Natural killer cell (primary cell): ENCODE measurements at regions not wholly inside any gene's neighbourhood (a gene's known extent, or its start where the extent isn't known, plus 50 kb on each side); places are given as distances from the start of the nearest gene placed in this dataset.

Experiments
- ATAC-seq, 3 donors: fragments of 150-1000 bp in 2 of 3; fragments of 200-7000 bp in 1 of 3; cut with Tn5 transposase; 1 replicate in 1 of 3; 2 replicates in 2 of 3; pipeline ENCODE4 v1.10.0; 2021; ENCODE audit warnings: mild to moderate bottlenecking in 2 of 3, moderate library complexity in 2 of 3
- DNase-seq, 2 donors: peaks; one replicate each; pipeline versions ENCODE4 v3.0.0 to v3.0.0-alpha.2; 2013 to 2021; ENCODE audit warnings: mixed read lengths in 1 of 2
- H3K27ac ChIP-seq: one replicate; pipeline ENCODE4 v1.5.1; 2013; ENCODE audit warnings: mild to moderate bottlenecking, low read length
- H3K27me3 ChIP-seq: one replicate; pipeline ENCODE4 v1.6.1; 2013; ENCODE audit warnings: low read length; ENCODE audit not compliant: control insufficient read depth, insufficient read depth
- H3K36me3 ChIP-seq: one replicate; pipeline ENCODE4 v1.6.1; 2013; ENCODE audit warnings: low read length; ENCODE audit not compliant: control insufficient read depth, insufficient read depth
- H3K4me1 ChIP-seq: one replicate; pipeline ENCODE4 v1.6.1; 2013; ENCODE audit warnings: low read length; ENCODE audit not compliant: control insufficient read depth, insufficient read depth
- H3K4me3 ChIP-seq: one replicate; pipeline ENCODE4 v1.5.1; 2013; ENCODE audit warnings: low read length
- H3K9me3 ChIP-seq: one replicate; pipeline ENCODE4 v1.6.1; 2013; ENCODE audit warnings: low read length; ENCODE audit not compliant: control insufficient read depth, insufficient read depth
- H3K27ac Mint-ChIP-seq, 2 donors: one replicate each; pipeline ENCODE4 v1.8.0; 2022; ENCODE audit warnings: mild to moderate bottlenecking in 2 of 2, mixed read lengths in 2 of 2, moderate library complexity in 1 of 2
- H3K27me3 Mint-ChIP-seq, 2 donors: one replicate each; pipeline ENCODE4 v1.8.0; 2022; ENCODE audit warnings: low read depth in 2 of 2, mixed read lengths in 2 of 2
- H3K36me3 Mint-ChIP-seq: one replicate; pipeline ENCODE4 v1.8.0; 2022; ENCODE audit warnings: mixed read lengths
- H3K4me1 Mint-ChIP-seq, 2 donors: one replicate each; pipeline ENCODE4 v1.8.0; 2022; ENCODE audit warnings: mixed read lengths in 2 of 2
- H3K4me3 Mint-ChIP-seq: one replicate; pipeline ENCODE4 v1.8.0; 2022; ENCODE audit warnings: mild to moderate bottlenecking, moderate library complexity, mixed read lengths
- H3K9me3 Mint-ChIP-seq, 2 donors: one replicate each; pipeline ENCODE4 v1.8.0; 2022; ENCODE audit warnings: mixed read lengths in 2 of 2
- CTCF ChIP-seq: fragments of 200-600 bp; IDR thresholded peaks from one replicate; pipeline ENCODE4 v1.8.0; 2022; ENCODE audit warnings: antibody characterized with exemption
- WGBS: methylation state at CpG from one replicate; pipeline ENCODE4 v1.1.7; 2013; ENCODE audit warnings: missing lambda C conversion rate; ENCODE audit not compliant: insufficient coverage; 5-methylcytosine and 5-hydroxymethylcytosine counted together
- intact Hi-C: fragments of 100-400 bp; cut with micrococcal nuclease; formaldehyde crosslinking; loops from one replicate; pipeline ENCODE4 v1.14.2; 2022

DNA sequence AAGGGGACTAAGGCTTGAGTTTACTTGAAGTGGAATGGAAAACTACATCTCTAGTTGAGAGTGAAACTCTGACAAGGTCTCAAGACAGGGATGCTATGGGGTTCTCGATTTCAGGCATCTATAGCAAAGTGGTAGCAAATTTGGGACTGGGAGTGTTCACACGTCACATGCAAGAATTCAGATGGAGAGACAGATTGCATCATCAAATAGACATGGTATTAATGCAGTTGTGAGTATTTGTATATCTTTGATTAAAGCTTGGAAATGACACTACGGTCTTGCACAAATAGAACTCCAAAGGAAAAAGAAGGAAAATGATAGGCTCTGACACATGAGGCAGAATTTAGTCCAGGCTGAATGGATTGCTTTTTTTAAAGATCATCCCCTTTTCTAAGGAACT, 1061.6 kb upstream of the FANCL start:
- Mint-ChIP-seq H3K4me3 (no peak overlapping the region), H3K27me3 (no peaks in the 10 kb centered on the region), H3K27ac (no peak overlapping the region), H3K4me1 (no peaks in the 10 kb centered on the region), H3K9me3 (no peaks in the 10 kb centered on the region), H3K36me3 (no peaks in the 10 kb centered on the region)
- no peaks in the 10 kb centered on the region for H3K36me3 ChIP-seq
- no peak for DNase-seq
- ATAC-seq: no peak
- no peak overlapping the region for H3K27ac ChIP-seq
- 80% methylated on average over 3 of the region's 3 CpGs for WGBS
- intact Hi-C loops: loop anchor here (10.0 kb wide), 1 partner anchor 1282 kb away; no protein-coding TSS in a partner anchor
- no peaks in the 10 kb centered on the region for H3K27me3 ChIP-seq
- no peak overlapping the region for H3K4me3 ChIP-seq
- H3K4me1 ChIP-seq: no peaks in the 10 kb centered on the region
- peaks cover 2% of the 10 kb centered on the region for H3K9me3 ChIP-seq
- no peak for TF ChIP-seq CTCF

DNA sequence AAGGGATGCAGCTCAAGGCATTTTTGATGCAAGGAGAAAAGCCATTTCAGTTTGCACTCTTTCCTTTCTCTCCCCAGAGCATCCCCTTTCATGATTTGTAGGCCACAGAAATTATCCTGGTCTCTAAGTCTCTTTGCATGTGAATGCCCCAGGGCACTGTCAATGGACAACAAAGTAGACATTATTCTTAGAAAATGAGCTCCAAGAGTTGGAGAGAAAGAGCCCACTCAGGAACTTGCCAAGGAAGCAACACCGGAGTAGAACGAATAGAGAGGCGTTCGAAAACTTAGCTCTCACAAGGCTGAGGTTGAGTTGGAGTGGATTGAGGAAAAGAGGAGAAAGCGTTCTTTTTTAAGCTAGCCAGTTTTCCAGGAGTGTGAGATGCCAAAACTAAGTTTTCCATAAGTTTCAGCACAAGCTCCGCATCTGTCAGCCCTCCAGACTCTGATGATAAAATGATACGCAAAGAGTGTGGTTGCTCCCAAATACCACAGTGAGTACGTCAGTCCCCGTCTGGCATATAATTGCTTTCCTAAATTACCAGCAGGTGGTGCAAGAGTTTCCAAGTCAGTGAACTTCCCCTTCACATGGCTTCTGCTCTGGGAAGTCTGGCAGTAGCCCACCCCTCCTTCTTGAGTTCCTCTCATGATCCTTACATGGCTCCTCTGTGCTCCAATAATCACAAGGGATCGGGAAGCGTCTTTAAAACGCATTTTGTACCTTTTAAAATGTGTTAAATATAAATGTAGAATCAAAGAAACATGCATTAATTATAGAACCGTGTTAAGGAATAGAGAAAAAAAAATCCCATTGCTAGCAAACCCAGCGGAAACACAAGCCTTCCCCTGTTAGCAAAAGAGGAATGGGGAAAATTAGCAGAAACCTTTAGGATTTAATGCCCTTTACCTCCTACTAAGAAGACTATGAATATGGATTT, 1060.6 kb upstream of the FANCL start:
- 51% methylated on average over 9 of the region's 14 CpGs for WGBS
- ATAC-seq (peak in 1 of 3 donors; percentile 34), DNase-seq (peak in 1 of 2 donors; percentile 60)
- Mint-ChIP-seq H3K36me3 (no peaks in the 10 kb centered on the region), H3K4me1 (no peaks in the 10 kb centered on the region), H3K9me3 (no peaks in the 10 kb centered on the region), H3K4me3 (no peak overlapping the region), H3K27ac (no peak overlapping the region), H3K27me3 (no peaks in the 10 kb centered on the region)
- intact Hi-C loops: loop anchor here (10.0 kb wide), 1 partner anchor 1283 kb away; no protein-coding TSS in a partner anchor
- peaks cover 2% of the 10 kb centered on the region for H3K9me3 ChIP-seq
- TF ChIP-seq CTCF: no peak
- H3K4me3 ChIP-seq: no peak overlapping the region
- no peak overlapping the region for H3K27ac ChIP-seq
- H3K36me3 ChIP-seq: no peaks in the 10 kb centered on the region
- H3K4me1 ChIP-seq: no peaks in the 10 kb centered on the region
- no peaks in the 10 kb centered on the region for H3K27me3 ChIP-seq

GRCh38 chr2:59297816-59298215, 1056.7 kb upstream of the FANCL start:
- Mint-ChIP-seq H3K9me3 (no peaks in the 10 kb centered on the region), H3K27ac (no peak overlapping the region), H3K4me1 (no peaks in the 10 kb centered on the region), H3K4me3 (no peak overlapping the region), H3K27me3 (no peaks in the 10 kb centered on the region), H3K36me3 (no peaks in the 10 kb centered on the region)
- WGBS: 79% methylated on average over 2 of the region's 2 CpGs
- H3K27me3 ChIP-seq: no peaks in the 10 kb centered on the region
- no peaks in the 10 kb centered on the region for H3K4me1 ChIP-seq
- no peak for TF ChIP-seq CTCF
- no peak overlapping the region for H3K4me3 ChIP-seq
- DNase-seq: no peak
- ATAC-seq: no peak
- no peak overlapping the region for H3K27ac ChIP-seq
- peaks cover 2% of the 10 kb centered on the region for H3K9me3 ChIP-seq
- H3K36me3 ChIP-seq: no peaks in the 10 kb centered on the region
- intact Hi-C loops: no loop called here
